MCF 10A (cell line): ENCODE measurements at regions not wholly inside any gene's neighbourhood (a gene's known extent, or its start where the extent isn't known, plus 50 kb on each side); places are given as distances from the start of the nearest gene placed in this dataset.
A peak's percentile ranks its signal among the peaks of the same experiment; 100 is the strongest.

Experiments used
- BruUV-seq: library from RNA; stranded (reverse); fragments of 400-500 nt; replicated peaks from 2 replicates; lab custom pipeline; 2021; lab: Mats Ljungman, UMichigan
- CTCF ChIA-PET: fragments of 300-600 bp; sonication (Branson Sonifier 250); formaldehyde crosslinking; extraction: SDS; loops from one replicate; lab custom pipeline; 2021; ENCODE audit warnings: antibody characterized with exemption, inconsistent platforms; lab: Yijun Ruan, JAX
- POLR2A ChIA-PET: fragments of 300-600, 350-650 bp; sonication (Branson Sonifier 250); formaldehyde crosslinking; extraction: SDS; loops from one replicate; lab custom pipeline; 2020; ENCODE audit warnings: antibody characterized with exemption, inconsistent platforms; lab: Yijun Ruan, JAX
- DNase-seq: peaks from one replicate; pipeline ENCODE4 v3.0.0-alpha.2; 2018; ENCODE audit not compliant: unreplicated experiment
- H3K27ac Mint-ChIP-seq: one replicate; pipeline ENCODE4 v1.8.0; 2022; ENCODE audit warnings: mild to moderate bottlenecking, low read depth, mixed read lengths; ENCODE audit not compliant: unreplicated experiment
- H3K27me3 Mint-ChIP-seq: one replicate; pipeline ENCODE4 v1.8.0; 2022; ENCODE audit warnings: mixed read lengths; ENCODE audit not compliant: insufficient read depth, unreplicated experiment
- H3K36me3 Mint-ChIP-seq: one replicate; pipeline ENCODE4 v1.8.0; 2022; ENCODE audit warnings: mild to moderate bottlenecking, moderate library complexity, mixed read lengths; ENCODE audit not compliant: insufficient read depth, unreplicated experiment
- H3K4me1 Mint-ChIP-seq: one replicate; pipeline ENCODE4 v1.8.0; 2022; ENCODE audit warnings: mixed read lengths; ENCODE audit not compliant: insufficient read depth, unreplicated experiment
- H3K4me3 Mint-ChIP-seq: one replicate; pipeline ENCODE4 v1.8.0; 2022; ENCODE audit warnings: mild to moderate bottlenecking, moderate library complexity, mixed read lengths; ENCODE audit not compliant: unreplicated experiment
- H3K9me3 Mint-ChIP-seq: one replicate; pipeline ENCODE4 v1.8.0; 2022; ENCODE audit warnings: mixed read lengths; ENCODE audit not compliant: unreplicated experiment
- CTCF ChIP-seq: fragments of 200-600 bp; IDR thresholded peaks from one replicate; pipeline ENCODE4 v1.8.0; 2022; ENCODE audit warnings: antibody characterized with exemption, mild to moderate bottlenecking; ENCODE audit not compliant: unreplicated experiment
- intact Hi-C: fragments of 100-400 bp; cut with micrococcal nuclease; formaldehyde crosslinking; loops from 2 replicates; pipeline ENCODE4 v1.14.1; 2022

DNA sequence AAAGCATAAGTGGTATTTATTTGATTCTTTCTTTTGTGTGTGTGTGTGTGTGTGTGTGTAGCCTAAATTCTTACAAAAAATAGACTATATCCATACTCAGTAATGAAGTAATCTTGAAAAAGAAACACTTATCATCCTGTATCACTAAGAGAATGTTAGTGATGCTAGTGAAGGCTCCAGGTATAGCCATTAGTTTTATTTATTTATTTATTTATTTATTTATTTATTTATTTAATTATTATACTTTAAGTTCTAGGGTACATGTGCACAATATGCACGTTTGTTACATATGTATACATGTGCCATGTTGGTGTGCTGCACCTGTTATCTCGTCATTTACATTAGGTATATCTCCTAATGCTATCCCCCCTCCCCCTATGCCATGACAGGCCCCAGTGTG lies 436.0 kb downstream of the HTR7 start:
- TF ChIP-seq CTCF: no peak
- peaks cover 20% of the 10 kb centered on the region for H3K4me1 Mint-ChIP-seq
- DNase-seq: no peak
- no TSS peak for BruUV-seq
- intact Hi-C loops: no loop called here
- peak overlapping the region; percentile 29 for H3K27ac Mint-ChIP-seq
- ChIA-PET CTCF (no interaction called here), POLR2A (interaction anchor here (0.5 to 0.6 kb wide), 2 partner anchors 98 to 254 kb away, joined by 3 to 4 read pairs; no protein-coding TSS in a partner anchor)
- H3K4me3 Mint-ChIP-seq: no peak overlapping the region
- no peaks in the 10 kb centered on the region for H3K27me3 Mint-ChIP-seq
- no peaks in the 10 kb centered on the region for H3K36me3 Mint-ChIP-seq
- peaks cover 14% of the 10 kb centered on the region for H3K9me3 Mint-ChIP-seq

DNA sequence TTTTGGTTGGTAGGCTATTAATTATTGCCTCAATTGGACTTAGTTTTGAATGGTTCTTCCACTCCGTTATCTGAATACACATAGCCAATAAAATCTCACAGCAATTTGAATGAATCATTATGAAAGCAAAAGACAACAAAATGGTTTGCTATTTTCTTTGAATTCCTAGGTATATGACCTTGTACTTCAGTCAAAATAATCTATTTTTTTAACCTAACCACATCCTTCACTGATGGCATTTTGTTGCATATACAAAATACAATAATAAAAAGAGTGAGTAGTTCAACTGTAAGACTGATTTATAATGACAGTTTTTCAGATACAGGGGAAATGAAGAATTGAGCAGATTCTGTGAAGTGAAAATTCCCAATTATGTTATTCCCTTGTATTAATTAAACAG lies 433.1 kb downstream of the HTR7 start:
- CTCF ChIA-PET: no interaction called here
- Mint-ChIP-seq H3K27me3 (no peaks in the 10 kb centered on the region), H3K9me3 (peaks cover 14% of the 10 kb centered on the region), H3K4me1 (peaks cover 6% of the 10 kb centered on the region), H3K4me3 (no peak overlapping the region), H3K36me3 (no peaks in the 10 kb centered on the region), H3K27ac (no peak overlapping the region)
- TF ChIP-seq CTCF: no peak
- intact Hi-C loops: no loop called here
- DNase-seq: no peak
- POLR2A ChIA-PET: interaction anchor here (0.7 kb wide), 1 partner anchor 9 kb away, joined by 3 read pairs; no protein-coding TSS in a partner anchor
- no TSS peak for BruUV-seq

- no TSS peak for BruUV-seq
- intact Hi-C loops: loop anchor here (10.0 kb wide), 2 partner anchors 165 to 425 kb away; partner anchors contain the start of gene HTR7
- H3K27ac Mint-ChIP-seq: no peak overlapping the region
- ChIA-PET CTCF (no interaction called here), POLR2A (no interaction called here)
- H3K9me3 Mint-ChIP-seq: peaks cover 11% of the 10 kb centered on the region
- no peaks in the 10 kb centered on the region for H3K36me3 Mint-ChIP-seq
- no peaks in the 10 kb centered on the region for H3K27me3 Mint-ChIP-seq
- DNase-seq: no peak
- no peak for TF ChIP-seq CTCF
- H3K4me1 Mint-ChIP-seq: peaks cover 4% of the 10 kb centered on the region
- H3K4me3 Mint-ChIP-seq: no peak overlapping the region
Measured at GRCh38 chr10:90430186-90430585, 427.7 kb downstream of the HTR7 start.

DNA sequence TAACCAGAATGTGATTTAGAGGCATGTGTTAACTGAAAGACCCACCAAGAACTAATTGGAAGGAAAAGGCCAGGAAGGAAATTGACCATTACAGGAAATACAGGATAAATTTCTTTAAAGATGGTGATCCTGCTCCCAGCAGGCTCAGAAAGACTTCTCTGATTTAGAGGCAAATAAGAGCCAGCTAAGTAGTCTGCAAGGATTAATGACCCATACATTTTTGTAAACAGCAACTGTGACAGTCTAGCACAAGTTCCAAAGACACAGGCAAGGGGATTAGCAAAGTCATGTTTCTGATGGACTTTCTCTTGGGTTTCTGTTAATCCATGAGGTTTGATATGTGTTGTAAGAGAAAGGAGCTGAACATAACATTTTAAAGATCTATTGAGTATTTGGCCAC lies 425.0 kb downstream of the HTR7 start:
- intact Hi-C loops: loop anchor here (10.0 kb wide), 2 partner anchors 162 to 422 kb away; partner anchors contain the start of gene HTR7
- no peak overlapping the region for H3K4me3 Mint-ChIP-seq
- no TSS peak for BruUV-seq

More for the DNA sequence above, 425.0 kb downstream of the HTR7 start:
- no peaks in the 10 kb centered on the region for H3K36me3 Mint-ChIP-seq
- TF ChIP-seq CTCF: no peak
- H3K4me1 Mint-ChIP-seq: peaks cover 4% of the 10 kb centered on the region
- DNase-seq: no peak
- no peak overlapping the region for H3K27ac Mint-ChIP-seq
- no peaks in the 10 kb centered on the region for H3K27me3 Mint-ChIP-seq
- ChIA-PET POLR2A (interaction anchor here (0.6 kb wide), 1 partner anchor 158 kb away, joined by 3 read pairs; no protein-coding TSS in a partner anchor), CTCF (no interaction called here)
- no peaks in the 10 kb centered on the region for H3K9me3 Mint-ChIP-seq
